ENCODE measurements at regions not wholly inside any gene's neighbourhood (a gene's known extent, or its start where the extent isn't known, plus 50 kb on each side); places are given as distances from the start of the nearest gene placed in this dataset.

DNA sequence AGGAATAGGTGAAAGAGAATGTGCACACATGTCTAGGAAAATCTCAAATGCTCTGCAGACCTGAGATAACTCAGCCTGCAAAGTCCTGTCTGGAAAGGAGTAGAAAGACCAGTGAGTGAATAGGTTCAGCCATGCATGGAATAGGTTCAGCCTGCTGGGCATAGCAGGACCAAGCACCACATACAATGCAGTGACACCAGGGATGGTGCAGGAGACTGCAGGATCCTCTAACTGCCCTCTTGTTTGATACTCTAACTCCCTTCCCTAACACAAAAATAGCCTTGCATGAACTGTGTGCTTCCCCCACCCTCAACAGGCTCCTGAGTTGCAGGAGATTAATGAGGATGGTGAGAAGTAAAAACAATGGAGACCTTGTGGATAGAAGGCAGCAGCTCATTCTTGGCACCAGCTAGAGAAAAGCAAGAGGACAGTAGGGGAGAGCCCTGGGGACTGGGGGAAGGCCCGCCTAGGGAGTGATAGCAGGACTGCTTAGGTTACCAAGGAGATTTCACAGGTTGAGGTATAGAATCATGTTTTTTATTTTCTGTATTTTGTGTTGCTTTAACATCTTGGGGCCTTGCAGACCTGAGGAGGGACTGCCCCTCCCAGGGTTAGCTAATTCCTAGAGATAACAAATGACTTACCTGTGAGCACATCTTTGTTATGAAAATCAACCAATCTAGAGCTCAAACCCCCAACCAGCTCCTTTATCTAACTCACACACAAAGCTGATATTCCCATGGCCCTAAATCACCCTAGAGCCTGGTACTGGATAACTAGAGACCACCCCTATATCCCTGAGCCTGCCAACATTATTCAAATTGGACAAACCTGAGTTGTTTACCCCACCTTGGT, 187.8 kb downstream of the PLPP4 start:
- TF ChIP-seq MCM5 (IDR thresholded peaks at IDR 0.05; ENCODE audit: low read depth) (no peak), NFXL1 (CRISPR knock-in tag; IDR thresholded peaks at IDR 0.05) (no peak)
